Esophagus muscularis mucosa (tissue), 4 donors: ENCODE measurements at regions not wholly inside any gene's neighbourhood (a gene's known extent, or its start where the extent isn't known, plus 50 kb on each side); places are given as distances from the start of the nearest gene placed in this dataset.

Experiments
- DNase-seq: peaks from one replicate; pipeline ENCODE4 v3.0.0-alpha.2; 2017; ENCODE audit errors: extremely low spot score
- H3K27ac ChIP-seq, 4 donors: fragments of 200-600 bp; sonication (generic); replicated peaks in 1 of 4; 1 replicate in 3 of 4; 2 replicates in 1 of 4; pipeline ENCODE4 v1.5.1; 2016 to 2019; ENCODE audit warnings: mild to moderate bottlenecking in 1 of 4
- H3K27me3 ChIP-seq, 4 donors: fragments of 200-600 bp; sonication (generic); one replicate each; pipeline versions ENCODE4 v1.5.1 to v1.6.0; 2016 to 2019
- H3K36me3 ChIP-seq, 4 donors: fragments of 200-600 bp; sonication (generic); one replicate each; pipeline ENCODE4 v1.5.1; 2016 to 2019
- H3K4me1 ChIP-seq, 4 donors: fragments of 200-600 bp; sonication (generic); one replicate each; pipeline ENCODE4 v1.5.1; 2016 to 2019
- H3K4me3 ChIP-seq, 4 donors: fragments of 200-600 bp; sonication (generic); 1 replicate in 2 of 4; 2 replicates in 2 of 4; pipeline ENCODE4 v1.5.1; 2016 to 2019; ENCODE audit warnings: mild to moderate bottlenecking in 4 of 4, moderate library complexity in 1 of 4
- H3K9me3 ChIP-seq, 4 donors: fragments of 200-600 bp; sonication (generic); 1 replicate in 3 of 4; 2 replicates in 1 of 4; pipeline ENCODE4 v1.5.1; 2016 to 2019
- EP300 ChIP-seq: sonication (generic); formaldehyde crosslinking; IDR thresholded peaks from one replicate; pipeline ENCODE4 v1.6.1; 2017; ENCODE audit warnings: antibody characterized with exemption
- POLR2A ChIP-seq: fragments of 450-650 bp; IDR thresholded peaks from one replicate; pipeline ENCODE4 v1.6.1; 2017; ENCODE audit warnings: antibody characterized with exemption, moderate library complexity, mild to moderate bottlenecking, low read depth
- POLR2AphosphoS5 ChIP-seq, 2 donors: sonication (generic); formaldehyde crosslinking; IDR thresholded peaks; one replicate each; pipeline ENCODE4 v1.6.1; 2017; ENCODE audit warnings: antibody characterized with exemption in 2 of 2
- WGBS: methylation state at CpG from one replicate; pipeline ENCODE4 v1.1.5; 2018; 5-methylcytosine and 5-hydroxymethylcytosine counted together
- intact Hi-C: fragments of 100-400 bp; cut with DNase I; formaldehyde crosslinking; loops from one replicate; pipeline ENCODE4 v1.15.1; 2023
- TF ChIP-seq, protein P1 (sequence below), 3 experiments: fragments of 200-600 bp in 2 of 3; fragments of 450-650 bp in 1 of 3; sonication (generic) in 2 of 3; IDR thresholded peaks; one replicate each; pipeline ENCODE4 v1.5.1; 2017 to 2019; ENCODE audit warnings: antibody characterized with exemption in 3 of 3, mild to moderate bottlenecking in 2 of 3, moderate library complexity in 1 of 3

DNA sequence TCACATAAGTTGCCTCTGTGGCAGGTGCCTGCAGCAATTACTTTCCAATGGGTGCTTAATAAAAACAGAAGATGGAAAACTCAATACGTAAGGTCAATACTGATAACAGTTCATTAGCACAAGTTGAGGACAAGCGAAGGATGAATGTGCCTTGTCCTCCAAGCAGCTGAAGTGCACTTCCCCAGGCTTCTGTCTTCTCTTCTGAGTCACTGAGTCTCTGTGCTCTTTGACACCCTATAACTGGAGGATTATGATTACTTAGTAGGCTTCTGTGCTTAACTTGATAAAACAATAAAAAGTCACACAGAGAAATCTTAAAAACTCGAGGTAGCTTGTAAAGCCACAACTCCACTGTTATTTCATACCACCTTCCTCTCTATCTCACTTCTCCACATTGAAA, 216.6 kb upstream of the ADCY2 start:
- H3K4me3 ChIP-seq: no peak overlapping the region
- no peak overlapping the region for H3K27ac ChIP-seq
- no peaks in the 10 kb centered on the region for H3K27me3 ChIP-seq
- no peaks in the 10 kb centered on the region for H3K9me3 ChIP-seq
- H3K4me1 ChIP-seq: no peaks in the 10 kb centered on the region
- H3K36me3 ChIP-seq: no peaks in the 10 kb centered on the region
- no peak for DNase-seq
- WGBS: 68% methylated on average over 3 of the region's 3 CpGs
- TF ChIP-seq POLR2A (no peak), POLR2AphosphoS5 (IDR thresholded peaks at IDR 0.05) (no peak), EP300 (no peak)
- TF ChIP-seq, protein P1, sequence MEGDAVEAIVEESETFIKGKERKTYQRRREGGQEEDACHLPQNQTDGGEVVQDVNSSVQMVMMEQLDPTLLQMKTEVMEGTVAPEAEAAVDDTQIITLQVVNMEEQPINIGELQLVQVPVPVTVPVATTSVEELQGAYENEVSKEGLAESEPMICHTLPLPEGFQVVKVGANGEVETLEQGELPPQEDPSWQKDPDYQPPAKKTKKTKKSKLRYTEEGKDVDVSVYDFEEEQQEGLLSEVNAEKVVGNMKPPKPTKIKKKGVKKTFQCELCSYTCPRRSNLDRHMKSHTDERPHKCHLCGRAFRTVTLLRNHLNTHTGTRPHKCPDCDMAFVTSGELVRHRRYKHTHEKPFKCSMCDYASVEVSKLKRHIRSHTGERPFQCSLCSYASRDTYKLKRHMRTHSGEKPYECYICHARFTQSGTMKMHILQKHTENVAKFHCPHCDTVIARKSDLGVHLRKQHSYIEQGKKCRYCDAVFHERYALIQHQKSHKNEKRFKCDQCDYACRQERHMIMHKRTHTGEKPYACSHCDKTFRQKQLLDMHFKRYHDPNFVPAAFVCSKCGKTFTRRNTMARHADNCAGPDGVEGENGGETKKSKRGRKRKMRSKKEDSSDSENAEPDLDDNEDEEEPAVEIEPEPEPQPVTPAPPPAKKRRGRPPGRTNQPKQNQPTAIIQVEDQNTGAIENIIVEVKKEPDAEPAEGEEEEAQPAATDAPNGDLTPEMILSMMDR (IDR thresholded peaks at IDR 0.05): no peak
- intact Hi-C loops: no loop called here

DNA sequence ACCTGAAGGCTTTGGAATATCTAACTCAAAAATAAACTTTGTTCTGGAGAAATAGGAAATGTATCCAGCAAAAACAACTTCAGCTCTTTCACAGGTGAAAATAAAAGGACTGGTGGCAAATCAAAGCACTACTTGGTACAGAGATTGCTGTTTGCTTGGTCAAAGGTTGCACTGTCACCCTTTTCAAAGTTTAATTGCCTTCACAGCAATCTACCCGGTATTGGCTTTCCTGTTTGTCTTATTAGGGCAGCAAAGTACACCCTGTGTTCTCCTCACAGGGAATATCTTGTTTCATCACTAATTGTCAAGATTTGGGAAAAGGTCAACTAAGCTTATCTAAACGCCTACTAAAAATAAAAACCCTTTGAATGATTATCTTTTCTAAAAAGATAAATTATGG, 214.1 kb upstream of the ADCY2 start:
- Histone ChIP-seq H3K36me3 (no peaks in the 10 kb centered on the region), H3K9me3 (no peaks in the 10 kb centered on the region), H3K27me3 (no peaks in the 10 kb centered on the region), H3K4me3 (no peak overlapping the region), H3K27ac (no peak overlapping the region), H3K4me1 (no peaks in the 10 kb centered on the region)
- TF ChIP-seq EP300 (no peak), POLR2A (no peak), POLR2AphosphoS5 (IDR thresholded peaks at IDR 0.05) (no peak)
- TF ChIP-seq, protein P1 (IDR thresholded peaks at IDR 0.05): no peak
- 41% methylated on average over 2 of the region's 2 CpGs for WGBS
- intact Hi-C loops: no loop called here
- no peak for DNase-seq

DNA sequence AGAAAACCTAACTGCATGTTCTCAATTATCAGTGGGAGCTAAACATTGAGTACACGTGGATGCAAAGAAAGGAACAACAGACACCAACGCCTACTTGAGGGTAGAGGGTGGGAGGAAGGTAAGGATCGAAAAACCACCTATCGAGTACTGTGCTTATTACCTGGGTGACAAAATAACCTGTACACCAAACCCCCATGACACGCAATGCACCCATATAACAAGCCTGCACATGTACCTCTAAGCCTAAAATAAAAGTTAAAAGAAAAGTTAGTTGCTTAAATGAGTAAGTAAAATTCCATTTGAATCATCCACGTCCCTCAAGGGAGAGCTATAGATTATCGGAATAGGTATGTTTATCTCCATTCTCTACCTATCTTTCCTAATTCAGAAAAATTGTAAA, 210.2 kb upstream of the ADCY2 start:
- H3K4me3 ChIP-seq: no peak overlapping the region
- no peaks in the 10 kb centered on the region for H3K36me3 ChIP-seq
- no peaks in the 10 kb centered on the region for H3K27me3 ChIP-seq
- 78% methylated on average over 7 of the region's 7 CpGs for WGBS
- no peak overlapping the region for H3K27ac ChIP-seq
- no peaks in the 10 kb centered on the region for H3K9me3 ChIP-seq
- intact Hi-C loops: no loop called here
- no peaks in the 10 kb centered on the region for H3K4me1 ChIP-seq
- DNase-seq: peak; percentile 72
- TF ChIP-seq, protein P1 (IDR thresholded peaks at IDR 0.05): no peak
- TF ChIP-seq POLR2A (no peak), POLR2AphosphoS5 (IDR thresholded peaks at IDR 0.05) (no peak), EP300 (no peak)

DNA sequence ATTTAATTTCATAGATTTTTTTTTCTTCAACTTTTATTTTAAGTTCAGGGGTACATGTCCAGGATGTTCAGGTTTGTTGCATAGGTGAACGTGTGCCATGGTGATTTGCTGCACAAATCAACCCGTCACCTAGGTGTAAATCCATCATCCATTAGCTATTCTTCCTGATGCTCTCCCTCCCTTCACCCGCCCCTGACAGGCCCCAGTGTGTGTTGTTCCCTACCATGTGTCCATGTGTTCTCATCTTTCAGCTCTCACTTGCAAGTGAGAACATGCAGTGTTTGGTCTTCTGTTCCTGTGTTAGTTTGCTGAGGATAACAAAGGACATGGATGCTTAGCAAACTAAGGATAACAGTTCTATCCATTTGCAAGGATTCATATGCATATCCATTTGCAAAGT, 209.1 kb upstream of the ADCY2 start:
- H3K4me1 ChIP-seq: no peaks in the 10 kb centered on the region
- no peaks in the 10 kb centered on the region for H3K9me3 ChIP-seq
- no peaks in the 10 kb centered on the region for H3K36me3 ChIP-seq
- TF ChIP-seq, protein P1 (IDR thresholded peaks at IDR 0.05): no peak
- no peak for TF ChIP-seq POLR2A
- TF ChIP-seq POLR2AphosphoS5 (IDR thresholded peaks at IDR 0.05): no peak
- TF ChIP-seq EP300: no peak
- no peaks in the 10 kb centered on the region for H3K27me3 ChIP-seq
- 73% methylated on average over 3 of the region's 3 CpGs for WGBS
- intact Hi-C loops: no loop called here
- DNase-seq: peak; percentile 74
- no peak overlapping the region for H3K27ac ChIP-seq
- no peak overlapping the region for H3K4me3 ChIP-seq

DNA sequence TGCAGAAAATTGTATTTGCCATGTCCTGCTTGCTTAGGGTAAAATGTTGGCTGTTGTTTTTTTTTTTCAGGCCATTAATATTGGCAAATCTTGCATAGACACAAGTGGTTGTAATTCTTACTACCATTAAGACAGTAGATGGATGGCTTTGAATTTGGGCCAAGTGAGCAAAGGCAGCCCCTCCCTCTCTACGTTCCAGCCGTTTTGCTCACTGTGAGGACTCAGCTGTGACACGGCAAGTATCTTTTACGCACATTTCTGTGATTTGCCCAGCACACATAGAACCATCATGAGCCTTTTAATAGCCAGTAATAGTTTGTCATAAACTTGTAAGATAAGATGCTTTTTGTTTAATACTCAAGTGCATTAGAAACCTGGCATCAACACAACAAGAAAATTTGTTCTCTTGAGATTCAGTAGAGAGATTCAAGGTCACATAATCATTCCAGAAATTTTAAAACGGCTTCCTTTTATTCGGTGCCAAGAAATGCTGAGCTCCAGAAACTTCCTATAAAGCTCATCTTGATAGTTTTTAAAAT, 205.2 kb upstream of the ADCY2 start:
- no peaks in the 10 kb centered on the region for H3K36me3 ChIP-seq
- no peaks in the 10 kb centered on the region for H3K9me3 ChIP-seq
- no peaks in the 10 kb centered on the region for H3K4me1 ChIP-seq
- no peak overlapping the region for H3K27ac ChIP-seq
- H3K27me3 ChIP-seq: no peaks in the 10 kb centered on the region
- TF ChIP-seq POLR2AphosphoS5 (IDR thresholded peaks at IDR 0.05) (no peak), EP300 (no peak), POLR2A (no peak)
- TF ChIP-seq, protein P1 (IDR thresholded peaks at IDR 0.05): no peak
- no peak for DNase-seq
- no peak overlapping the region for H3K4me3 ChIP-seq
- intact Hi-C loops: no loop called here
- WGBS: 49% methylated on average over 6 of the region's 6 CpGs
